ENCODE measurements at regions not wholly inside any gene's neighbourhood (a gene's known extent, or its start where the extent isn't known, plus 50 kb on each side); places are given as distances from the start of the nearest gene placed in this dataset.

DNA sequence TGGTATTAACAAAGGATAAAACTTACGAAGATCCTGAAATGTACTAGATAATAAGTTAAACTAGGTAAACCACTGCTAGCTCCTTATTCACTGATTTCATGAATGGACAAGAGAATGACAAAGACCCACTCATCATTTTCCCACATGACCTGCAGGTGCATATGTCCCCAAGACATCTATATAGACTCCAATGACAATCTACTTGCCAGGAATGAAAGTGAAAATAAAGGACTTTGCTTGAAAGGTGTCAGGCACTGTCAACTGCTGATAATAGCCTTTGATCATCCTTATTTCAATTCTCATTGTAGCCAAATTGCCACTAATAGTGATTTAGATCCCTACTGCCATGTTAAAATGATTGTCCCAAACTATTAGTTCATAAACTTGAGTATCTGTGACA, 321.8 kb downstream of the HACE1 start:
- TF ChIP-seq GATA3 (IDR thresholded peaks at IDR 0.05; ENCODE audit: low read depth, low read length) (no peak), GATA2 (IDR thresholded peaks at IDR 0.05; ENCODE audit: low read depth, low read length) (no peak)

Measured in SH-SY5Y (cell line).